Heart left ventricle (tissue), 13 donors: ENCODE measurements at regions not wholly inside any gene's neighbourhood (a gene's known extent, or its start where the extent isn't known, plus 50 kb on each side); places are given as distances from the start of the nearest gene placed in this dataset.

Source experiments
- CTCF ChIP-seq, 12 donors: fragments of 200-600 bp; sonication (generic) in 4 of 12; IDR thresholded peaks; one replicate each; pipeline versions ENCODE4 v1.5.0 to v1.8.0; 2018 to 2022; ENCODE audit warnings: antibody characterized with exemption in 12 of 12, mild to moderate bottlenecking in 5 of 12
- POLR2A ChIP-seq, 2 donors: fragments of 450-650 bp; IDR thresholded peaks; one replicate each; pipeline ENCODE4 v1.6.1; 2017; ENCODE audit warnings: antibody characterized with exemption in 2 of 2, mild to moderate bottlenecking in 2 of 2, moderate library complexity in 2 of 2
- donor health status: ischemic (EF 13 %, LVEDD 7.1; RV severe dilation, severe dysfunction).
- donor health status: DM: no; HTN: yes; CAD: no.
- donor health status: DM: no; HTN: no; CAD: no.
- donor health status: ischemic (EF 25% LVEDD 6.9; RV normal size, moderate dysfunction).
- donor health status: ischemic (EF 25% LVEDD 5.7; RV mildly dilated, moderate dysfunction).
- donor health status: ischemic (EF 35%, LVEDD 5.7; RV mildly dilated, moderate dysfunction).
- donor health status: nonischemic (EF 11% LVEDD 7.7; RV severe dilation, severe dysfunction).
- donor health status: DM: yes; HTN: yes; CAD: no.
- donor health status: PGD.
- donor health status: ischemic (EF 29% LVEDD 5.4; RV normal size, mild dysfunction).
- donor health status: nonischemic (EF 23%, LVEDD 6.1; RV moderate dilation, normal function).

GRCh38 chr7:79563821-79564522 is 110.5 kb upstream of the MAGI2 start:
- TF ChIP-seq POLR2A (IDR thresholded peaks at IDR 0.05) (no peak), CTCF (IDR thresholded peaks at IDR 0.05) (no peak)
